Erythroblast (primary cell): ENCODE measurements at regions not wholly inside any gene's neighbourhood (a gene's known extent, or its start where the extent isn't known, plus 50 kb on each side); places are given as distances from the start of the nearest gene placed in this dataset.

Source experiments
- GATA1 ChIP-seq: IDR thresholded peaks from 2 replicates; pipeline ENCODE4 v1.6.1; 2011; ENCODE audit warnings: low read depth, mild to moderate bottlenecking, control low read depth, low read length, moderate library complexity
- POLR2A ChIP-seq: IDR thresholded peaks from 2 replicates; pipeline ENCODE4 v1.6.1; 2011; ENCODE audit warnings: mild to moderate bottlenecking, low read length

DNA sequence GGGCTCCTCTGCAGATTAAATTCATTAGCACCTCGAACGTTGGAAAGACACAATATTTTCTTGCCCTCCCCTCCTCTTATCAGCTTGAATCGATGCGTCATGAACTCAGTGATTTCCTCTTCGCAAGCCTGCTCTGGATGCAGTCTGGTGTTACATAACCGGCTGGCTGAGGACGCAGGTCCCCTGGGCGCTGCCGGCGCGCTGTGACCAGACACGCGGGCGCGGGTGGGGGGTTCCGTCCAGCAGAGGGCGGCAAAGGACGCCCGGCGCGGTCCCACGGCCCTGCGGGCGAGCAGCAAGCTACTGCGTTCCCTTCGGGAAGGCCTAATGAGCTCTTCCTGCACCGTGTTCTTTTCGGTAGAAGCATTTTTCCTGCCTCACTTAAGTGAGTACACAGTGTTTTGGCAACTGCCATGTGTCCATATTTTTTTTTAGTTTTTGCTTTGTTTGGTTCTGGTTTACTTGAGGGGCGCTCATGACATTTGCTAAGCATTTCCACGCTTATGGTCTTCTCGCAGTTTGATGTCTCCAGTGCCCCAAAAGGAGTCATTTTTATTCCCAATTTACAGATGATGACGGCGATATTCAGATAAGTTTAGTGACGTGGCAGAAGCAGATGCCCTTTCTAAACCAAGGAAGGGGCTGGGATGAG lies 112.2 kb upstream of the MBNL2 start:
- TF ChIP-seq POLR2A, result no peak
- TF ChIP-seq GATA1, result no peak
